ENCODE measurements at regions not wholly inside any gene's neighbourhood (a gene's known extent, or its start where the extent isn't known, plus 50 kb on each side); places are given as distances from the start of the nearest gene placed in this dataset.

DNA sequence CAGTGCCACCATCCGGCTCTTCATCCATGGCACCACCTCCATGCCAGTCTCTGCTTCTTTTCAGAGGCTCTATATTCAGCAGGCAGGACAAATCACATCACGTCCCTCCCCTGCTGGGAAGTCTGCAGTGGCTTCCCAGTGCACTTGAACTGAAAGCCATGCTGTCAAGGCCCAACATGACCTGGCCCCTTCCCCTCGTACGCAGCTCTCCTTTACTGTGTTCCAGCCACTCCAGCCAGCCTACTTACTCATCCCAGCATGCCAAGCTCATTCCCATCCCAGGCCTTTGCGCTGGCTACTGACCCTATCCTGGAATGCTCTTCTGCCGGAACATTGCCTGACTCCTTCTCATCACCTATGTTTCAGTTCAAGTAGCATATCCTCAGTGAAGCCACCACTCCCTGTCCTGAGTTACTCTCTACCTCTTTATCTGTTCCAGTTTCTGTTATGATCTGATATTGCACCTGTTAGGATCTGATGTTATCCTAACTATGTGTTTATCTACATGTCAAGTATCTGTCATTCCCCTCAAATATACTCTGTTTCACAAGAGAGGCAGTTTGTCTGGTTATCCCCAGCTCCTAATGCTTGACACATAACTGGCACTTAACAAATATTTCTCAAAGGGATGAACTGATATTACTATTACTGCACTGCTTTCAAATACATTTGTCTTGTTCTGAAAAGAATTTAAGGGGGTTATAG, 101.2 kb upstream of the F3 start:
- intact Hi-C loops (cut with micrococcal nuclease) = no loop called here
- H3K4me3 Mint-ChIP-seq = no peak overlapping the region
- H3K27me3 Mint-ChIP-seq (ENCODE audit: low read depth in 2 of 2) = peaks cover 3 to 7% of the 10 kb centered on the region in 2 donors
- no peak overlapping the region for H3K4me3 ChIP-seq (ENCODE audit: low read length)
- H3K4me1 ChIP-seq (ENCODE audit: control insufficient read depth, insufficient read depth, low read length) = no peaks in the 10 kb centered on the region
- no peak for DNase-seq
- ATAC-seq = no peak
- no peaks in the 10 kb centered on the region for H3K9me3 Mint-ChIP-seq
- H3K36me3 ChIP-seq (ENCODE audit: control insufficient read depth, insufficient read depth, low read length) = no peaks in the 10 kb centered on the region
- H3K36me3 Mint-ChIP-seq = no peaks in the 10 kb centered on the region
- no peaks in the 10 kb centered on the region for H3K27me3 ChIP-seq (ENCODE audit: control insufficient read depth, insufficient read depth, low read length)
- no peaks in the 10 kb centered on the region for H3K4me1 Mint-ChIP-seq
- no peak overlapping the region for H3K27ac Mint-ChIP-seq
- H3K9me3 ChIP-seq (ENCODE audit: control insufficient read depth, insufficient read depth, low read length) = no peaks in the 10 kb centered on the region
- H3K27ac ChIP-seq (ENCODE audit: low read length) = no peak overlapping the region
- TF ChIP-seq, protein P1, sequence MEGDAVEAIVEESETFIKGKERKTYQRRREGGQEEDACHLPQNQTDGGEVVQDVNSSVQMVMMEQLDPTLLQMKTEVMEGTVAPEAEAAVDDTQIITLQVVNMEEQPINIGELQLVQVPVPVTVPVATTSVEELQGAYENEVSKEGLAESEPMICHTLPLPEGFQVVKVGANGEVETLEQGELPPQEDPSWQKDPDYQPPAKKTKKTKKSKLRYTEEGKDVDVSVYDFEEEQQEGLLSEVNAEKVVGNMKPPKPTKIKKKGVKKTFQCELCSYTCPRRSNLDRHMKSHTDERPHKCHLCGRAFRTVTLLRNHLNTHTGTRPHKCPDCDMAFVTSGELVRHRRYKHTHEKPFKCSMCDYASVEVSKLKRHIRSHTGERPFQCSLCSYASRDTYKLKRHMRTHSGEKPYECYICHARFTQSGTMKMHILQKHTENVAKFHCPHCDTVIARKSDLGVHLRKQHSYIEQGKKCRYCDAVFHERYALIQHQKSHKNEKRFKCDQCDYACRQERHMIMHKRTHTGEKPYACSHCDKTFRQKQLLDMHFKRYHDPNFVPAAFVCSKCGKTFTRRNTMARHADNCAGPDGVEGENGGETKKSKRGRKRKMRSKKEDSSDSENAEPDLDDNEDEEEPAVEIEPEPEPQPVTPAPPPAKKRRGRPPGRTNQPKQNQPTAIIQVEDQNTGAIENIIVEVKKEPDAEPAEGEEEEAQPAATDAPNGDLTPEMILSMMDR (IDR thresholded peaks at IDR 0.05) = no peak
- 72% methylated on average over 6 of the region's 6 CpGs for WGBS (ENCODE audit: insufficient coverage)

GRCh38 chr1:94641990-94642389, 100.4 kb upstream of the F3 start:
- H3K4me1 Mint-ChIP-seq = no peaks in the 10 kb centered on the region
- Histone ChIP-seq H3K4me3 (ENCODE audit: low read length) (no peak overlapping the region), H3K9me3 (ENCODE audit: control insufficient read depth, insufficient read depth, low read length) (no peaks in the 10 kb centered on the region), H3K4me1 (ENCODE audit: control insufficient read depth, insufficient read depth, low read length) (no peaks in the 10 kb centered on the region), H3K27ac (ENCODE audit: low read length) (no peak overlapping the region), H3K27me3 (ENCODE audit: control insufficient read depth, insufficient read depth, low read length) (no peaks in the 10 kb centered on the region), H3K36me3 (ENCODE audit: control insufficient read depth, insufficient read depth, low read length) (no peaks in the 10 kb centered on the region)
- TF ChIP-seq, protein P1 (IDR thresholded peaks at IDR 0.05) = no peak
- H3K36me3 Mint-ChIP-seq = no peaks in the 10 kb centered on the region
- WGBS (ENCODE audit: insufficient coverage) = 87% methylated on average over 6 of the region's 6 CpGs
- no peak for ATAC-seq
- no peak overlapping the region for H3K4me3 Mint-ChIP-seq
- no peaks in the 10 kb centered on the region for H3K9me3 Mint-ChIP-seq
- intact Hi-C loops (cut with micrococcal nuclease) = no loop called here
- H3K27me3 Mint-ChIP-seq (ENCODE audit: low read depth in 2 of 2) = peaks cover 0 to 3% of the 10 kb centered on the region in 2 donors
- DNase-seq = no peak
- no peak overlapping the region for H3K27ac Mint-ChIP-seq

DNA sequence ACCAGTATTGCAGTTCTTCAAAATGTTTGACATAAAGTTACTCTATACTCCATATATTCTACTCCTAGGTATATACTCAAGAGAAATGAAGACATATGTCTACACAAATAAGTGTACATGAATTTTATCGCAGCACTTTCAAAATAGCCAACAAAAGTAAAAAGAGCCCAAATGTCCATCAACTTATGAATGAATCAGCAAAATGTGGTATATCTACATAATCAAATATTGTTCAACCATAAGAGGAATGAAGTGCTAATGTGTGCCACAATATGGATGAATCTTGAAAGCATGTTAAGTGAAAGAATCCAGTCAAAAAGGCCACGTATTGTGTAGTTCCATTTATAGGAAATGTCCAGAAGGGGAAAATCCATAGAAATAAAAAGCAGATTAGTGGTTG, 98.6 kb upstream of the F3 start:
- intact Hi-C loops (cut with micrococcal nuclease) = no loop called here
- no peaks in the 10 kb centered on the region for H3K27me3 ChIP-seq (ENCODE audit: control insufficient read depth, insufficient read depth, low read length)
- WGBS (ENCODE audit: insufficient coverage) = 90% methylated on average over 1 of the region's 2 CpGs
- Mint-ChIP-seq H3K36me3 (no peaks in the 10 kb centered on the region), H3K27me3 (ENCODE audit: low read depth in 2 of 2) (no peaks in the 10 kb centered on the region), H3K4me3 (no peak overlapping the region), H3K27ac (no peak overlapping the region), H3K9me3 (no peaks in the 10 kb centered on the region), H3K4me1 (no peaks in the 10 kb centered on the region)
- no peaks in the 10 kb centered on the region for H3K9me3 ChIP-seq (ENCODE audit: control insufficient read depth, insufficient read depth, low read length)
- no peaks in the 10 kb centered on the region for H3K4me1 ChIP-seq (ENCODE audit: control insufficient read depth, insufficient read depth, low read length)
- no peak for DNase-seq
- H3K36me3 ChIP-seq (ENCODE audit: control insufficient read depth, insufficient read depth, low read length) = no peaks in the 10 kb centered on the region
- TF ChIP-seq, protein P1 (IDR thresholded peaks at IDR 0.05) = no peak
- no peak for ATAC-seq
- H3K4me3 ChIP-seq (ENCODE audit: low read length) = no peak overlapping the region
- no peak overlapping the region for H3K27ac ChIP-seq (ENCODE audit: low read length)

DNA sequence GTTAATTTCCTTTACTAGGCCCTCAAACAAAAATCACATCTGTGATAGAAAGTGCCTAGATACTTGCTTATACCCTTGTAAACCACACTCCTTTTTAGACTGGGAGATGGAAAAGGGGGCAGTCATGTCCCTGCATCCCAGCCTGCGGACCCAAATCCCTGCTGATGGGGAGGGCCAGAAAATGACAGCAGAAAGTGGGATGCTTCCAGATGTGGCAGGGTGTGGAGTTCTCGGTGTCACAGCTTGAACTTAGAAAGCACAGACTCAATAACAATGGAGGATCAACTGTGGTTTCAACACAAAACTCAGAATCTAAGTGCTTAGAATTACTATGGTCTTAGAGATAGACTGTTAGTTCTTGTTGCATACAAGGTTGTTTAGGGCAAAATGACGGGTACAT, 95.6 kb upstream of the F3 start:
- no peak overlapping the region for H3K4me3 ChIP-seq (ENCODE audit: low read length)
- no peaks in the 10 kb centered on the region for H3K4me1 ChIP-seq (ENCODE audit: control insufficient read depth, insufficient read depth, low read length)
- no peak overlapping the region for H3K27ac ChIP-seq (ENCODE audit: low read length)
- DNase-seq = no peak
- 92% methylated on average over 3 of the region's 3 CpGs for WGBS (ENCODE audit: insufficient coverage)
- intact Hi-C loops (cut with micrococcal nuclease) = no loop called here
- Mint-ChIP-seq H3K4me1 (no peaks in the 10 kb centered on the region), H3K27ac (no peak overlapping the region), H3K9me3 (no peaks in the 10 kb centered on the region), H3K27me3 (ENCODE audit: low read depth in 2 of 2) (peaks cover 8 to 10% of the 10 kb centered on the region in 2 donors), H3K36me3 (no peaks in the 10 kb centered on the region), H3K4me3 (no peak overlapping the region)
- H3K9me3 ChIP-seq (ENCODE audit: control insufficient read depth, insufficient read depth, low read length) = no peaks in the 10 kb centered on the region
- no peak for ATAC-seq
- H3K27me3 ChIP-seq (ENCODE audit: control insufficient read depth, insufficient read depth, low read length) = no peaks in the 10 kb centered on the region
- TF ChIP-seq, protein P1 (IDR thresholded peaks at IDR 0.05) = no peak
- no peaks in the 10 kb centered on the region for H3K36me3 ChIP-seq (ENCODE audit: control insufficient read depth, insufficient read depth, low read length)
